ENCODE measurements at regions not wholly inside any gene's neighbourhood (a gene's known extent, or its start where the extent isn't known, plus 50 kb on each side); places are given as distances from the start of the nearest gene placed in this dataset.

- Histone ChIP-seq H3K4me3 (ENCODE audit: low read length) (no peak overlapping the region), H3K9me3 (ENCODE audit: low read length) (no peaks in the 10 kb centered on the region), H3K79me2 (ENCODE audit: low read length) (no peaks in the 10 kb centered on the region), H3K27me3 (ENCODE audit: low read length) (no peaks in the 10 kb centered on the region), H4K20me1 (ENCODE audit: insufficient read depth, low read depth, low read length) (no peaks in the 10 kb centered on the region), H3K27ac (ENCODE audit: low read length) (no peak overlapping the region), H3K36me3 (ENCODE audit: insufficient read depth, low read length) (no peaks in the 10 kb centered on the region), H2AFZ (ENCODE audit: low read length) (no peak overlapping the region), H3K9me2 (replicated peaks; ENCODE audit: insufficient read depth, low read length) (no peaks in the 10 kb centered on the region), H3K4me1 (ENCODE audit: low read length) (no peaks in the 10 kb centered on the region), H3K4me2 (ENCODE audit: low read depth, low read length, poor library complexity, severe bottlenecking) (no peak overlapping the region), H3K9ac (ENCODE audit: low read length) (no peak overlapping the region)
- DNase-seq, result no peak
Measured at GRCh38 chr14:94933486-94933885, 163.6 kb upstream of the GSC start.

GRCh38 chr14:94932589-94932988 is 162.7 kb upstream of the GSC start:
- H3K9ac ChIP-seq (ENCODE audit: low read length), result no peak overlapping the region
- no peaks in the 10 kb centered on the region for H3K9me3 ChIP-seq (ENCODE audit: low read length)
- H3K4me1 ChIP-seq (ENCODE audit: low read length), result no peaks in the 10 kb centered on the region
- H3K79me2 ChIP-seq (ENCODE audit: low read length), result no peaks in the 10 kb centered on the region
- DNase-seq, result no peak
- H3K9me2 ChIP-seq (replicated peaks; ENCODE audit: insufficient read depth, low read length), result no peaks in the 10 kb centered on the region
- H4K20me1 ChIP-seq (ENCODE audit: insufficient read depth, low read depth, low read length), result no peaks in the 10 kb centered on the region
- no peak overlapping the region for H2AFZ ChIP-seq (ENCODE audit: low read length)
- H3K4me3 ChIP-seq (ENCODE audit: low read length), result no peak overlapping the region
- no peaks in the 10 kb centered on the region for H3K27me3 ChIP-seq (ENCODE audit: low read length)
- H3K27ac ChIP-seq (ENCODE audit: low read length), result no peak overlapping the region
- no peaks in the 10 kb centered on the region for H3K36me3 ChIP-seq (ENCODE audit: insufficient read depth, low read length)
- H3K4me2 ChIP-seq (ENCODE audit: low read depth, low read length, poor library complexity, severe bottlenecking), result no peak overlapping the region

- Histone ChIP-seq H3K4me1 (ENCODE audit: low read length) (no peaks in the 10 kb centered on the region), H3K9ac (ENCODE audit: low read length) (no peak overlapping the region), H3K27ac (ENCODE audit: low read length) (no peak overlapping the region), H3K27me3 (ENCODE audit: low read length) (no peaks in the 10 kb centered on the region), H3K4me3 (ENCODE audit: low read length) (no peak overlapping the region), H3K9me3 (ENCODE audit: low read length) (no peaks in the 10 kb centered on the region), H3K9me2 (replicated peaks; ENCODE audit: insufficient read depth, low read length) (no peaks in the 10 kb centered on the region), H3K4me2 (ENCODE audit: low read depth, low read length, poor library complexity, severe bottlenecking) (no peak overlapping the region), H2AFZ (ENCODE audit: low read length) (no peak overlapping the region), H4K20me1 (ENCODE audit: insufficient read depth, low read depth, low read length) (no peaks in the 10 kb centered on the region), H3K79me2 (ENCODE audit: low read length) (no peaks in the 10 kb centered on the region), H3K36me3 (ENCODE audit: insufficient read depth, low read length) (no peaks in the 10 kb centered on the region)
- DNase-seq, result no peak
Measured at GRCh38 chr14:94930690-94931089, 160.8 kb upstream of the GSC start.

GRCh38 chr14:94929354-94929753 is 159.4 kb upstream of the GSC start:
- H3K4me2 ChIP-seq (ENCODE audit: low read depth, low read length, poor library complexity, severe bottlenecking), result no peak overlapping the region
- H3K27me3 ChIP-seq (ENCODE audit: low read length), result no peaks in the 10 kb centered on the region
- no peak overlapping the region for H3K27ac ChIP-seq (ENCODE audit: low read length)
- no peaks in the 10 kb centered on the region for H3K79me2 ChIP-seq (ENCODE audit: low read length)
- H3K36me3 ChIP-seq (ENCODE audit: insufficient read depth, low read length), result no peaks in the 10 kb centered on the region
- H3K4me1 ChIP-seq (ENCODE audit: low read length), result no peaks in the 10 kb centered on the region
- no peak overlapping the region for H3K9ac ChIP-seq (ENCODE audit: low read length)
- H3K9me3 ChIP-seq (ENCODE audit: low read length), result no peaks in the 10 kb centered on the region
- no peak overlapping the region for H2AFZ ChIP-seq (ENCODE audit: low read length)
- DNase-seq, result no peak
- no peaks in the 10 kb centered on the region for H3K9me2 ChIP-seq (replicated peaks; ENCODE audit: insufficient read depth, low read length)
- no peak overlapping the region for H3K4me3 ChIP-seq (ENCODE audit: low read length)
- H4K20me1 ChIP-seq (ENCODE audit: insufficient read depth, low read depth, low read length), result no peaks in the 10 kb centered on the region

DNA sequence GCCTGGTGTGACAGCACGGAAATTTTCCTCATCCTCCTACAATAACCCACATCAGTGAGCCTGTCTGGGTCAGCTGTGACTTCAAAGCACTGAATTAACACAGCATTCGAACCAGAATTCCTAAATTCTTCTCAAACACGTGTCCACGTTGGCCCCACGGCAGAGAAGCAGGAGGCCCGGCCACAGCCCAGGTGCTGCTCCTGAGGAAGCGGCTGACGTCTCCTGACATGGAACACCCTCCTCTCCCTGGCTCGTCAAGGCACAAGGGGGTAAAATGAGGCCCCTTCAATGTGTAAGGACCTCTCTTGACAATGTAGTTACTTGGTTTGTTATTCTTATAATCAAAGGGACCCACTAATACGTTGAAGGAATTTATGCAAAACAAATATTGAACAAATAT is 156.3 kb upstream of the GSC start:
- Histone ChIP-seq H3K36me3 (ENCODE audit: insufficient read depth, low read length) (no peaks in the 10 kb centered on the region), H3K79me2 (ENCODE audit: low read length) (no peaks in the 10 kb centered on the region), H3K9ac (ENCODE audit: low read length) (no peak overlapping the region), H3K4me3 (ENCODE audit: low read length) (no peak overlapping the region), H3K4me1 (ENCODE audit: low read length) (no peaks in the 10 kb centered on the region), H3K9me2 (replicated peaks; ENCODE audit: insufficient read depth, low read length) (no peaks in the 10 kb centered on the region), H3K27ac (ENCODE audit: low read length) (no peak overlapping the region), H3K4me2 (ENCODE audit: low read depth, low read length, poor library complexity, severe bottlenecking) (no peak overlapping the region), H3K9me3 (ENCODE audit: low read length) (no peaks in the 10 kb centered on the region), H4K20me1 (ENCODE audit: insufficient read depth, low read depth, low read length) (no peaks in the 10 kb centered on the region), H3K27me3 (ENCODE audit: low read length) (no peaks in the 10 kb centered on the region), H2AFZ (ENCODE audit: low read length) (no peak overlapping the region)
- no peak for DNase-seq

GRCh38 chr14:94925416-94926173 is 155.7 kb upstream of the GSC start:
- Histone ChIP-seq H3K9me3 (ENCODE audit: low read length) (no peaks in the 10 kb centered on the region), H3K36me3 (ENCODE audit: insufficient read depth, low read length) (no peaks in the 10 kb centered on the region), H3K9me2 (replicated peaks; ENCODE audit: insufficient read depth, low read length) (no peaks in the 10 kb centered on the region), H3K27me3 (ENCODE audit: low read length) (no peaks in the 10 kb centered on the region), H4K20me1 (ENCODE audit: insufficient read depth, low read depth, low read length) (no peaks in the 10 kb centered on the region), H2AFZ (ENCODE audit: low read length) (no peak overlapping the region), H3K4me1 (ENCODE audit: low read length) (no peaks in the 10 kb centered on the region), H3K4me3 (ENCODE audit: low read length) (no peak overlapping the region), H3K27ac (ENCODE audit: low read length) (no peak overlapping the region), H3K4me2 (ENCODE audit: low read depth, low read length, poor library complexity, severe bottlenecking) (no peak overlapping the region), H3K9ac (ENCODE audit: low read length) (no peak overlapping the region), H3K79me2 (ENCODE audit: low read length) (no peaks in the 10 kb centered on the region)
- DNase-seq, result peak; percentile 46

GRCh38 chr14:94924189-94924588 is 154.3 kb upstream of the GSC start:
- Histone ChIP-seq H3K9me3 (ENCODE audit: low read length) (no peaks in the 10 kb centered on the region), H3K9ac (ENCODE audit: low read length) (no peak overlapping the region), H3K4me1 (ENCODE audit: low read length) (no peaks in the 10 kb centered on the region), H3K4me2 (ENCODE audit: low read depth, low read length, poor library complexity, severe bottlenecking) (no peak overlapping the region), H3K4me3 (ENCODE audit: low read length) (no peak overlapping the region), H3K36me3 (ENCODE audit: insufficient read depth, low read length) (no peaks in the 10 kb centered on the region), H4K20me1 (ENCODE audit: insufficient read depth, low read depth, low read length) (no peaks in the 10 kb centered on the region), H3K27ac (ENCODE audit: low read length) (no peak overlapping the region), H3K9me2 (replicated peaks; ENCODE audit: insufficient read depth, low read length) (no peaks in the 10 kb centered on the region), H3K27me3 (ENCODE audit: low read length) (no peaks in the 10 kb centered on the region), H2AFZ (ENCODE audit: low read length) (no peak overlapping the region), H3K79me2 (ENCODE audit: low read length) (no peaks in the 10 kb centered on the region)
- no peak for DNase-seq

- Histone ChIP-seq H3K9me3 (ENCODE audit: low read length) (no peaks in the 10 kb centered on the region), H4K20me1 (ENCODE audit: insufficient read depth, low read depth, low read length) (no peaks in the 10 kb centered on the region), H3K9ac (ENCODE audit: low read length) (no peak overlapping the region), H3K9me2 (replicated peaks; ENCODE audit: insufficient read depth, low read length) (no peaks in the 10 kb centered on the region), H3K27ac (ENCODE audit: low read length) (no peak overlapping the region), H3K27me3 (ENCODE audit: low read length) (no peaks in the 10 kb centered on the region), H3K4me2 (ENCODE audit: low read depth, low read length, poor library complexity, severe bottlenecking) (no peak overlapping the region), H3K4me1 (ENCODE audit: low read length) (no peaks in the 10 kb centered on the region), H3K4me3 (ENCODE audit: low read length) (no peak overlapping the region), H3K79me2 (ENCODE audit: low read length) (no peaks in the 10 kb centered on the region), H3K36me3 (ENCODE audit: insufficient read depth, low read length) (no peaks in the 10 kb centered on the region), H2AFZ (ENCODE audit: low read length) (no peak overlapping the region)
- DNase-seq, result no peak
Measured at GRCh38 chr14:94923786-94924185, 153.9 kb upstream of the GSC start.

All from Karpas-422 (cell line).